DOHH2 (cell line): ENCODE measurements at regions not wholly inside any gene's neighbourhood (a gene's known extent, or its start where the extent isn't known, plus 50 kb on each side); places are given as distances from the start of the nearest gene placed in this dataset.

Experiments
- H3F3A ChIP-seq: fragments of 200-600 bp; sonication (generic), shearing (Covaris generic); 2 replicates; pipeline ENCODE4 v1.6.0; 2016; ENCODE audit warnings: antibody characterized with exemption, mild to moderate bottlenecking; ENCODE audit not compliant: control insufficient read depth, insufficient read depth
- H3K27ac ChIP-seq: fragments of 200-600 bp; sonication (generic); 2 replicates; pipeline ENCODE4 v1.5.1; 2014; ENCODE audit warnings: low read depth, mild to moderate bottlenecking, low read length, moderate library complexity
- H3K27me3 ChIP-seq: fragments of 200-600 bp; sonication (generic); 2 replicates; pipeline ENCODE4 v1.6.1; 2014; ENCODE audit warnings: mild to moderate bottlenecking, low read length, mixed read lengths; ENCODE audit not compliant: control insufficient read depth
- H3K36me3 ChIP-seq: fragments of 200-600 bp; sonication (generic); 2 replicates; pipeline ENCODE4 v1.6.1; 2014; ENCODE audit warnings: mild to moderate bottlenecking, low read length, moderate library complexity, mixed read lengths; ENCODE audit not compliant: control insufficient read depth
- H3K4me1 ChIP-seq: fragments of 200-600 bp; sonication (generic); 2 replicates; pipeline ENCODE4 v1.6.1; 2014; ENCODE audit warnings: mild to moderate bottlenecking, low read length, mixed read lengths; ENCODE audit not compliant: control insufficient read depth
- H3K4me2 ChIP-seq: fragments of 200-600 bp; sonication (generic); 2 replicates; pipeline ENCODE4 v1.6.0; 2014; ENCODE audit warnings: mild to moderate bottlenecking, low read length, moderate library complexity
- H3K4me3 ChIP-seq: fragments of 200-600 bp; sonication (generic); 2 replicates; pipeline ENCODE4 v1.5.1; 2014; ENCODE audit warnings: mild to moderate bottlenecking, low read length, mixed read lengths
- H3K79me2 ChIP-seq: fragments of 200-600 bp; sonication (generic); 2 replicates; pipeline ENCODE4 v1.6.1; 2014; ENCODE audit warnings: mild to moderate bottlenecking, low read length, mixed read lengths; ENCODE audit not compliant: control insufficient read depth
- H3K9me2 ChIP-seq: fragments of 200-600 bp; sonication (generic); replicated peaks from 2 replicates; pipeline ENCODE4 v1.6.1; 2014; ENCODE audit warnings: mild to moderate bottlenecking, low read length, mixed read lengths; ENCODE audit not compliant: control insufficient read depth
- H3K9me3 ChIP-seq: fragments of 200-600 bp; sonication (generic); 2 replicates; pipeline ENCODE4 v1.6.1; 2014; ENCODE audit warnings: antibody characterized with exemption, low read length, mixed read lengths; ENCODE audit not compliant: control insufficient read depth, insufficient read depth
- H4K20me1 ChIP-seq: fragments of 200-600 bp; sonication (generic); 2 replicates; pipeline ENCODE4 v1.6.0; 2014; ENCODE audit warnings: low read depth, mild to moderate bottlenecking, antibody characterized with exemption, low read length, moderate library complexity; ENCODE audit not compliant: control insufficient read depth, insufficient read depth
- EZH2phosphoT487 ChIP-seq: fragments of 200-600 bp; sonication (generic); IDR thresholded peaks from 2 replicates; pipeline ENCODE4 v1.6.1; 2017; ENCODE audit warnings: borderline replicate concordance, mild to moderate bottlenecking, antibody characterized with exemption, low read length, moderate library complexity, mixed read lengths
- TF ChIP-seq, protein P1 (sequence below): fragments of 200-600 bp; sonication (generic); IDR thresholded peaks from one replicate; pipeline ENCODE4 v1.5.1; 2014; ENCODE audit warnings: antibody characterized with exemption, mild to moderate bottlenecking, low read depth, low read length; ENCODE audit not compliant: poor library complexity, severe bottlenecking

DNA sequence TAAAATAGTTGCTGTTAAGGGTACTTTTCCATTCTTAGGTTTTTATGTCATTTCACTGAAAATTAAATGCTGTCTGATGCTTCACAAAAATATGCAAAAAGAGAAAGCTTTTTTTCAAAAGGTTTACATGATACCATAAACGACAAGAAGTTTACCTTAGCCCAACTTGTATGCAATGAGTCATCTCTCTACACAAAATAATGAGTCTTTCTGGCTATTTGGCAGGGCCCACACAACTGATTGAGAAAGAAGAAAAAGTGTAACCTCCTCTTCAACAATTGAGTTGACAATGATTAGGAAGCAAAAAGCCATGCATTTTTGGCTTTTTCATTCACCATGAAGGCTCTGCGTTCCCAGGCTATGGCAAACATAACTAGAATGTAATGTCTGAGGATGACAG is 165.4 kb upstream of the CPNE8 start:
- Histone ChIP-seq H3K27ac (no peak overlapping the region), H3K9me2 (no peaks in the 10 kb centered on the region), H3K4me1 (no peaks in the 10 kb centered on the region), H3F3A (no peaks in the 10 kb centered on the region), H3K36me3 (no peaks in the 10 kb centered on the region), H3K9me3 (no peaks in the 10 kb centered on the region), H3K27me3 (no peaks in the 10 kb centered on the region), H4K20me1 (no peaks in the 10 kb centered on the region), H3K4me3 (no peak overlapping the region), H3K4me2 (no peak overlapping the region), H3K79me2 (no peaks in the 10 kb centered on the region)
- no peak for TF ChIP-seq EZH2phosphoT487

- H3K9me3 ChIP-seq, result no peaks in the 10 kb centered on the region
- no peaks in the 10 kb centered on the region for H3K9me2 ChIP-seq
- H3K79me2 ChIP-seq, result no peaks in the 10 kb centered on the region
- H3K27me3 ChIP-seq, result no peaks in the 10 kb centered on the region
- TF ChIP-seq, protein P1, sequence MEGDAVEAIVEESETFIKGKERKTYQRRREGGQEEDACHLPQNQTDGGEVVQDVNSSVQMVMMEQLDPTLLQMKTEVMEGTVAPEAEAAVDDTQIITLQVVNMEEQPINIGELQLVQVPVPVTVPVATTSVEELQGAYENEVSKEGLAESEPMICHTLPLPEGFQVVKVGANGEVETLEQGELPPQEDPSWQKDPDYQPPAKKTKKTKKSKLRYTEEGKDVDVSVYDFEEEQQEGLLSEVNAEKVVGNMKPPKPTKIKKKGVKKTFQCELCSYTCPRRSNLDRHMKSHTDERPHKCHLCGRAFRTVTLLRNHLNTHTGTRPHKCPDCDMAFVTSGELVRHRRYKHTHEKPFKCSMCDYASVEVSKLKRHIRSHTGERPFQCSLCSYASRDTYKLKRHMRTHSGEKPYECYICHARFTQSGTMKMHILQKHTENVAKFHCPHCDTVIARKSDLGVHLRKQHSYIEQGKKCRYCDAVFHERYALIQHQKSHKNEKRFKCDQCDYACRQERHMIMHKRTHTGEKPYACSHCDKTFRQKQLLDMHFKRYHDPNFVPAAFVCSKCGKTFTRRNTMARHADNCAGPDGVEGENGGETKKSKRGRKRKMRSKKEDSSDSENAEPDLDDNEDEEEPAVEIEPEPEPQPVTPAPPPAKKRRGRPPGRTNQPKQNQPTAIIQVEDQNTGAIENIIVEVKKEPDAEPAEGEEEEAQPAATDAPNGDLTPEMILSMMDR, result no peak
- no peak for TF ChIP-seq EZH2phosphoT487
- no peaks in the 10 kb centered on the region for H3K36me3 ChIP-seq
- no peak overlapping the region for H3K27ac ChIP-seq
- H3K4me3 ChIP-seq, result no peak overlapping the region
- H4K20me1 ChIP-seq, result no peaks in the 10 kb centered on the region
- no peaks in the 10 kb centered on the region for H3F3A ChIP-seq
- no peak overlapping the region for H3K4me2 ChIP-seq
- no peaks in the 10 kb centered on the region for H3K4me1 ChIP-seq
Measured at GRCh38 chr12:39065455-39065854, 160.1 kb upstream of the CPNE8 start.

- Histone ChIP-seq H3K27ac (no peak overlapping the region), H3K9me2 (no peaks in the 10 kb centered on the region)
Measured at GRCh38 chr12:39064708-39065107, 159.3 kb upstream of the CPNE8 start.

GRCh38 chr12:39062266-39062996 is 157.0 kb upstream of the CPNE8 start:
- Histone ChIP-seq H3K27ac (no peak overlapping the region), H3K36me3 (no peaks in the 10 kb centered on the region), H3K9me3 (no peaks in the 10 kb centered on the region), H3K4me2 (no peak overlapping the region), H3K79me2 (no peaks in the 10 kb centered on the region), H3K27me3 (no peaks in the 10 kb centered on the region), H3K4me1 (no peaks in the 10 kb centered on the region), H3K9me2 (no peaks in the 10 kb centered on the region), H3F3A (no peaks in the 10 kb centered on the region), H3K4me3 (no peak overlapping the region), H4K20me1 (no peaks in the 10 kb centered on the region)
- TF ChIP-seq, protein P1, result no peak
- TF ChIP-seq EZH2phosphoT487, result no peak

More at GRCh38 chr12:39064708-39065107, 159.3 kb upstream of the CPNE8 start:
- no peak overlapping the region for H3K4me2 ChIP-seq
- H3K4me1 ChIP-seq, result no peaks in the 10 kb centered on the region
- H3F3A ChIP-seq, result no peaks in the 10 kb centered on the region
- no peaks in the 10 kb centered on the region for H3K36me3 ChIP-seq
- TF ChIP-seq, protein P1, result no peak
- TF ChIP-seq EZH2phosphoT487, result no peak
- H3K9me3 ChIP-seq, result no peaks in the 10 kb centered on the region
- no peaks in the 10 kb centered on the region for H3K79me2 ChIP-seq
- no peaks in the 10 kb centered on the region for H3K27me3 ChIP-seq
- H3K4me3 ChIP-seq, result no peak overlapping the region
- no peaks in the 10 kb centered on the region for H4K20me1 ChIP-seq
